ENCODE measurements at regions not wholly inside any gene's neighbourhood (a gene's known extent, or its start where the extent isn't known, plus 50 kb on each side); places are given as distances from the start of the nearest gene placed in this dataset.

GRCh38 chr13:105240371-105240770 lies 1295.1 kb downstream of the EFNB2 start:
- TF ChIP-seq, protein P1, sequence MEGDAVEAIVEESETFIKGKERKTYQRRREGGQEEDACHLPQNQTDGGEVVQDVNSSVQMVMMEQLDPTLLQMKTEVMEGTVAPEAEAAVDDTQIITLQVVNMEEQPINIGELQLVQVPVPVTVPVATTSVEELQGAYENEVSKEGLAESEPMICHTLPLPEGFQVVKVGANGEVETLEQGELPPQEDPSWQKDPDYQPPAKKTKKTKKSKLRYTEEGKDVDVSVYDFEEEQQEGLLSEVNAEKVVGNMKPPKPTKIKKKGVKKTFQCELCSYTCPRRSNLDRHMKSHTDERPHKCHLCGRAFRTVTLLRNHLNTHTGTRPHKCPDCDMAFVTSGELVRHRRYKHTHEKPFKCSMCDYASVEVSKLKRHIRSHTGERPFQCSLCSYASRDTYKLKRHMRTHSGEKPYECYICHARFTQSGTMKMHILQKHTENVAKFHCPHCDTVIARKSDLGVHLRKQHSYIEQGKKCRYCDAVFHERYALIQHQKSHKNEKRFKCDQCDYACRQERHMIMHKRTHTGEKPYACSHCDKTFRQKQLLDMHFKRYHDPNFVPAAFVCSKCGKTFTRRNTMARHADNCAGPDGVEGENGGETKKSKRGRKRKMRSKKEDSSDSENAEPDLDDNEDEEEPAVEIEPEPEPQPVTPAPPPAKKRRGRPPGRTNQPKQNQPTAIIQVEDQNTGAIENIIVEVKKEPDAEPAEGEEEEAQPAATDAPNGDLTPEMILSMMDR (IDR thresholded peaks at IDR 0.05) = no peak
- no peak for TF ChIP-seq POLR2A (IDR thresholded peaks at IDR 0.05)
